Inferior parietal cortex (tissue), 1 donor: ENCODE measurements at regions not wholly inside any gene's neighbourhood (a gene's known extent, or its start where the extent isn't known, plus 50 kb on each side); places are given as distances from the start of the nearest gene placed in this dataset.
"Not testable (repeated sequence)": the region's sequence is repeated elsewhere in the genome, so short reads cannot be mapped to it uniquely, and the experiment has no call there.

Experiments used
- DNase-seq: peaks from one replicate; pipeline ENCODE4 v3.0.0-alpha.2; 2016; ENCODE audit errors: extremely low spot score

DNA sequence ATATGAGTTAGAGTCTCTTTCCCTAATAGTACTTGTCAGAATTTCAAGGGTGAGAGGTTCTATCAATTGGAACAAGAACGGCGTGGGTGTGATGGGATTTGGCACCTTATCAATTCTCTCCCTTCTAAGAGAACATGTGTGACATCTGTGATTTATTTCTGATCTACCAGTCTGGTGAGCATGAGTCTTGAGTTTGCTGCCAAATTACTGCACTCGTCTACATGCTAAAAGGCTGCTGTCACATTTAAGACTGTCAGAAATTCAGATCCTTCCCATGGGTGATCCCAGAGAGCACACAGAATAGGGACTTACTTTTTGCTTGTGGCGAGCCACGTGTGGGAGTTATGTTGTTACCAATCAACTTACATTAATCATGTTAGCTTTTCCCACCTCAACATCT is 370.2 kb upstream of the SASH1 start:
- no peak for DNase-seq

DNA sequence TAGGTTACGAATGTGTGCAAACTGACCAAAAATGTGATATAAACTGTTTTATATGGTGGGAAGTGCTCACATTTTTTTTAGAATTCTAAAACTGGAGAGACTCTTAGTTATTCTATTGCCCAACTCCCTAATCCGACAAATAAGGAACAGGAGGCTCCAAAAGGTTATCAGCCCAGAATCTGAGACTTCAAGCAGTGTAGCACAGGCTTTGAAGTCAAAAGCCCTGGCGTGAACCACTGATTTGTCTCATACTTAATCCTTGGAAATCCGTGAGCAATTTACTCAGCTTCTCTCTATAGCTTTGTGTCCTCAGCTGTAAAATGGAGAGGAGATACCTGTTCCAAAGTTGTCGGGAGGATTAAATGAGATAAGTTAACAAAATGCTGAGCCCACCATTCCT is 368.8 kb upstream of the SASH1 start:
- no peak for DNase-seq

DNA sequence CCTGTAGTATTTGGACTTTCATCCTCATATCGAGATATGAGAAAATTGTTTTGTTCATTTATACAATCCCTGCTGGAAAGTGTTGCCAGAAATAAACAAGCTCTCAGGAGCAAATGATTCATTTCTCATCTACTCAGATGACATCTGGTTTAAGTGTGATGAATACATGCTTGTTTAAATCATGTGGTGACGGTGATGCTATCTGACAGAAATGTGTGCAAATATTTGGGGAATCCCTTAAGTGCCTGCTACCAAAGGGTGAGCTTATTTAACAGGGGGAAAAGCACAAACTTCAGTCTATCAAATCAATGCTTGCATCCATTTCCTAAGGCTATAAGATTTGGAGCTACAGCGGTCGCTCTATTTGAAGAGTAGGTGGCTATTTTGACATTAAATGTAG is 368.3 kb upstream of the SASH1 start:
- no peak for DNase-seq

DNA sequence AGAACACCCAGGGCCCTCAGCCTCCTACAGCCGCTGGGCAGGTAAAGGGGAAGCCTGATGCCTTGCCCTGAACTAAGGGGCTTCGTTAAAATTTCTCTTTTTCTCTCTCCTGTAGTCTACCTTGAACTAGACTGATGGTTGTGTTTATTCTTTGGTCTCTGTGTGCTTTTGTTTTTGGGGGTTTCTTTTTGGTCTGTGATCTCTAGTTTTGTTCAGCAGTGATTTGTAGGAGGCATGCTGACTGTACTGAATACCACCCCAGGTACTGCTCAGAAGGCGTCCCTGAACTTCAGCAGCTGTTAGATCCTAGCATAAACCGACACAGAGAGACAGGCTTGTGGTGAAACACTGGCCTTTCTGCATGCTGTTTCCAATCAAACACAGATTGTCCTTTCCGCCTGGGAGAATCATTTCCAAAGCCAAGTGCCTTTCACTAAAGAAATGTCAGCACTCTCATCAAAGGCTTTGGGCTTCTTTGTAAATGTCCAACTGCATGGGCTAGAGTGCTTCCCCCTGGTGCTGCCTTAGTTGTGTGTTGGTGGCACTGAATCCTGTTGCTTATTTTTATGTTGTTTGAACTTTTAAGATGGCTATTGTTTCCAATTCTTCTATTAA is 364.7 kb upstream of the SASH1 start:
- DNase-seq = no peak

DNA sequence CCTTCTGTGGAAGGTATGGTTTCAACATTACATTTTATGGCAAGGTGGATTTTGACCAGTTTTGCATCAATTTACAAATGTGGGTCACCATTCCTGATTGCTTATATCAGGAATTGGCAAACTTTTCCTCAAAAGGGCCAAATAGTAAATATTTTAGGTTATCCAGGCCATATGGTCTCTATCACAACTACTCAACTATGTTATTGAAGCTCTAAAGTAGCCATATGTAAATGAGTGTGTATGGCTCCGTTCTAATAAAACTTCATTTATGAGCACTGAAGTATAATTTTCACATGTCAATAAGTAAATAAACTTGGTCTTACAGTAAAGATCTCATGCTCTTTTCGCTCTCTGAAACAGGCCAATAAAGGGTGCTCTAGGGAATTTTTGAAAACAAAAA is 362.7 kb upstream of the SASH1 start:
- DNase-seq = no peak

DNA sequence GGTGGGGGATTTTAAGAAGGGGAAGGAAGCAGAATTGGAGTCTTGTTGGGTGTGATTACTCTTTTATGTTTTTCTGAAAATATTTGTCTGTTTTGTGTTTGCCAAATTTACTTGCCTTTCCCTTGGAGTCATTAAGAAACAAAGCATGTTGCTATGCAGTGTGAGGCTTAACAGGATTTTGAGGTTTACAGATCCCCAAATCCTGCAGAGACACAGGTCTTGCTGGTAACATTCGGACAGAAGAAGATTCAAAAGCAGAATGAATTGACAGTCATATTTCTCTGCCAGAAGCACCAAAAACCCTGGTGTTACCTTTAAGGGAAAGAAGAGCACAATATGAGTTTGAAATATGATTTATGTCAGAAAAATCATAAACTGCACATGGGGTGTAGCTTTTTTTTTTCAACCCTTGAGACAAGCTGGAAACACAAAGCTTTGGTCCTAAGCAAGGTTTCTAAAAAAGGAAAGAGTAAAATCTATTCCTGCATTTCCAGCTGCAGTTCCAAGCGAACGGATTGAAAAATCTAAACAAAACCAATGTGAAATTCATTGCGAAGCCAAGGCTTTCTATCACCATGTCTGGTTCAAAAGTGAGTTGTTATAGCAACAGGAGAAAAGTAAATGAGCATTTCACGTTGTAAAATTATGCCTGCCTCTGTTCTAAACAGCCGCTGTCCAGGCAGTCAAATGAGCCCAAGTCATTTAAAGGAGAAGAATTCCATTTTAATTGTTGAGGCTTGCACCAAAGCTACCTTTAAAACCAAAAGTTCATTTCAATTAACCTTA is 358.9 kb upstream of the SASH1 start:
- peak; percentile 38 for DNase-seq

DNA sequence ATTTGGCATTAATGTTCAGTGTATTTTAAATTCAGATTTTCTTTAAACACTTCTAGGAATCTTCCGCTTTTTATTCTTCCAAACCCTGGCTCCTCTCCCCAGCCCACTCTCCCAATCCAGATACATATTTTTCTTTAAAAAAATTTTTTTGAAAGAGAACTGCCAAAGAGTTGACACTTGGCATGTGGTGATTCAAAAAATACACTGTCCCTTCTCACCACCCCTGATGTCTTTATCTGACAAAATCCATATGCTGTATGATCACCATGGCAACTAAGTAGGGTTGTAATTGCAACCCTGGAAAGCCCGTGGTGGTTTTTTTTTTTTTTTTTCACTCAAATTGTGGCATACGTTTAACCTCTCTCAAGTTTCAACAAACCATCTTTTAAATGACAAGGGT is 355.8 kb upstream of the SASH1 start:
- DNase-seq = no peak

DNA sequence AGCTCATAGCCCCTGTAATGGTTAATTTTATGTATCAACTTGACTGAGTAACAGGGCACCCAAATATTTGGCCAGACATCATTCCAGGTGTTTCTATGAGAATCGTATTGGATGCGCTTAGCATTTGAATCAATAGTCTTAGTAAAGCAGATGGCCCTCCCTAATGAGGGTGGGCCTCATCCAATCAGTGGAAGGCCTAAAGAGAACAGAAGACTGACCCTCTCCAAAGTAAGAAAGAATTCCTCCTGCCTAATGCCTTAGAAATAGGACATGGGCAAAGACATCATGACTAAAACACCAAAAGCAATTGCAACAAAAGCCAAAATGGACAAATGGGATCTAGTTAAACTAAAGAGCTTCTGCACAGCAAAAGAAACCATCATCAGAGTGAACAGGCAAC is 352.5 kb upstream of the SASH1 start:
- DNase-seq = no peak

DNA sequence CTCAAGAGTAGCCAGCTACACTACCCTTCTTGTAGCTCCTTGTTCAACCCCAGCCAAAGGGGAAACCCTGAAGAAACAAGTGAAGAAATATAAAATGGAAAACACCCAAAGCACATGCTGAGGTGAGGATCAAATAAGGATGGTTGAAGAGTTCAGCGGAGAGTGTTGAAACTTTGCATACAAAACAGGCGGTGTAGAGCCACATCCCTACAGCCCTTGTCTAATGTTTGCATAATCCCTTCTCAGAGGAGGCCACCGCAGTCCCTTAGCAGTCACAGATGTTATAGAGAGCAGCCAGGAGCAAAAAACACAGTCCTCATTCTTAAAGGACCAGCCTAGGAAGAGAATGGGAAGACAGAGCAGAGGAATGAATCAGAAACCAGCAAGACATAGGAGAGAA is 350.7 kb upstream of the SASH1 start:
- DNase-seq = no peak

DNA sequence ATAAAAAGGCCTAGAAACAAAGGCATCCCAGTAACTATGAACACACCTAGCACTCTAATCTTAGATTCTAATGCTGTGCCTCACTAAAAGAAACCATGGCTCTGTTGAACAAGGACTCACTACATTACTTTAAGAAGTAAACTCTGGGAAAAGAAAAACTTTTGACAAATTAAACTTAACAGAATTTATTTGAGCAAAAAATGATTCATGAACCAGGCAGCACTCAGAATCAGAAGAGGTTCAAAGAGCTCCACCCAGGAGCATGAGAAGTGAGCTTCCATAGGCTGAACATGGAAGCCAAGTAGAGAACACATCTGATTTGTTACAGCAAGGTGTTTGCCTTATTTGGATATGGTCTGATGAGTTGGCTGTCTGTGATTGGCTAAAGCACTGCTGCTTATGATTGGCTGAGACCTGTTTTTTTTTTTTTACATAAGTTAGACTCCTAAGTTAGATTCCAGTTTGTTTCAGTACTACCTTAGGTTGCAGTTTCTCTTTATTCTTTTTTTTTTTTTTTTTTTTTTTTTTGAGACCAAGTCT is 343.6 kb upstream of the SASH1 start:
- no peak for DNase-seq

DNA sequence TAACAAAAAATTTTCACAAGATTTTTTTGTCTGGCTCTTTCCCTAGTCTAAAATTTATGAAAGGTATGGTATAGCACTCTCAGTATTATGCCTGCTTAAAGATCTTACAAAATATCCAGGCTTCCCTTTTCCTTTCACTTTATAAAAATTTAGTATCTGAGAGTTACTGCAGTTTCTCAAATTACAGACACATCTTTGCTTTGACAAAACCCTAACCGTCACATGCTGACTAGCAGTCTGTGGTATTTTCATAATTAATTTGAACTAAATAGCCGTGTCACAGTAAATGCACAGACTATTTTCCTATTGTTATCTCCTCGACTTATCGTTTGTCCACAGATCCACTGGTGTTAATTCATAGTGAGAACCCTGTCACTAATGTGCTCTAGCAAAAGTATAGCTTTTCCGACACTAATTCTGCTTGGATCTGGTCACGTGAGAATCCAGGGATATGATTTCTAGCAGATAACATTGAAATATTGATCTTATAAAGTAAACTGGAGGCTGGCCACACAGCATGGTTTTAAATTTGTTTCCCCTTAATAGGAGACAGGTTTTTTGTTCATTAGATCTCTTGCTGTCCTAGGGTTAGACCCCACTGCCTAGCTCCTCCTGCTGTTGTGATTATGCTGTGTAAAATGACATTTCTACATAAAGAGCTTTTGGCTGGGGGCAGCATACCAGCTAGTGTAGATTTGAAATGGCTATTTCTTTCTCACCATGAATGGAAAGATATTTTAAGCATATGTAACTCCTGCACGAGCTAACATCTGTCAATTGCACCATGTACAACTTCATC is 340.6 kb upstream of the SASH1 start:
- no peak for DNase-seq

DNA sequence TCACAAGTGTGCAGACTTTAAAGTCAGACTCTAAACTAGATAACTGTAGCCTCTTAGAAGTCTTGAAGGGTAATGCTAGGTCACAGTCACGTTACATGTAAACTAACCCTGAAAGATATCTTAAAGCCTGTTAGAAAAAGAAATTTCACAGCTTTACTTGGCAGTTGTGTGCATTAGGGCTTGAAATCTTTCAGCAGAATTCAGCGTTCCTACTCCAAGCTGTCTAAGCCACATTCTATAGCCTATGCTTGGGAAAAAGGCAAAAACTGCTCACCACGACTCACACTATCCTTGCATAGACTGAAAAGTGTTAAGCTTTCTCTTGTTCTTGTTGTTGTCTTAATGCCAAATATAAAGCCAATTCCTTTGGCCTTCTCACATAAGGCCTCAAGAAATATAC is 338.0 kb upstream of the SASH1 start:
- no peak for DNase-seq

DNA sequence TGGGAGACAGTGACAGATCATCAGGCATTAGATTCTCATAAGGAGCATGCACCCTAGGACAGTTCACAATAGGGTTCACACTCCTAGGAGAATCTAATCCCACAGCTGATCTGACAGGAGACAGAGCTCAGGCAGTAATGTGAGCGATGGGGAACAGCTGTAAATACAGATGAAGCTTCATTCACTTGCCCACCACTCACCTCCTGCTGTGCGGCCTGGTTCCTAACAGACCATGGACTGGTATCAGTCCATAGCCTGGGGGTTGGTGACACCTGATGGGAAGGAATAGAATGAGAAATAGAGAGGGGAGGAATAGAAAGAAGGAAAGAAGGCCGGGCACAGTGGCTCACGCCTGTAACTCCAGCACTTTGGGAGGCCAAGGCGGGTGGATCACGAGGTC is 336.8 kb upstream of the SASH1 start:
- DNase-seq = no peak

DNA sequence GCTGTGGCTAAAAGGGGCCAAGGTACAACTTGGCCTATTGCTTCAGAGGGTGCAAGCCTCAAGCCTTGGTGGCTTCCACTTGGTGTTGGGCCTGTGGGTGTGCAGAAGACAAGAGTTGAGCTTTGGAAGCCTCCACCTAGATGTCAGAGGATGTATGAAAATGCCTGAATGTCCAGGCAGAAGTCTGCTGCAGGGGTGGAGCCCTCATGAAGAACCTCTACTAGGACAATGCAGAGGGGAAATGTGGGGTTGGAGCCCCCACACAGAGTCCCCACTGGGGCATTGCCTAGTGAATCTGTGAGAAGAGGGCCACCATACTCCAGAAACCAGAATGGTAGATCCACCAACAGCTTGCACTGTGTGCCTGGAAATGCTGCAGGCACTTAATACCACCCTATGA is 332.1 kb upstream of the SASH1 start:
- not testable (repeated sequence) for DNase-seq

DNA sequence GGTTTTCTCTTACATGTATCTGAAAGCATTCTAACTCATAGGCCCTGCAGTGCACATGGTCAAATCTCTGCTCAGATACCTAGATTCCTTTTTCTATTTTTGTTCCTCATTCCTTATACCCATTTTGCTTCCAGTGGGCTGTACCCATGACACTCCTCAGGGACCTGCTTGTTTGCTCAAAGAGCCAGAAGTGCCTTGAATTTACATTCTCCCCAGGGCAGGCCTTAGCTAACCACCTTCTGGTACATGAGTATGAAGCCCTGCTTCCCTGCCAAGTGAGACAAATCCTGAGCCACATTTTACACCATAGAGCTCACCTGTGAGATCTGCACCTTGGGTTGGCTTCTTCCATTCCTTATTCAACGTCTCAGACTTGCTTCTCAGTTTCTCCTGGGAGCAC is 326.6 kb upstream of the SASH1 start:
- DNase-seq = no peak

DNA sequence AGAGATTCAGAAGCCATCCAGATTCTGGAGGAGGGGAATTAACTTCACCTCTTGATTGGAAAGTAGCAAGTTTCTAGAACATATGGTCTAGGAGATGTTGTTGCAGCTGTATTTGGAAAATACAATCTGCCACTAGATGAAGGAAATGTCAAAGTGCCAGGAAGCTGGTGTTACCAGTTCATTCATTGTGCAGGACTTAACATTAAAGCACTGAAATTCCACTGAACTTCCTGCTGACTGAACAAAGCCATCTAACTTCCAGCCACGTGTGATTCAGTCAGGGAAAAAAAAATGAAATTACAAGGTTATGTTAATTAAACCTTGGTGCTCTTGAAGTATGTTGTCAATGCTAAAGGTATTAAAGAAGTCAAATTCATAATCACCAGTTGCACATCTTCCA is 321.5 kb upstream of the SASH1 start:
- no peak for DNase-seq

DNA sequence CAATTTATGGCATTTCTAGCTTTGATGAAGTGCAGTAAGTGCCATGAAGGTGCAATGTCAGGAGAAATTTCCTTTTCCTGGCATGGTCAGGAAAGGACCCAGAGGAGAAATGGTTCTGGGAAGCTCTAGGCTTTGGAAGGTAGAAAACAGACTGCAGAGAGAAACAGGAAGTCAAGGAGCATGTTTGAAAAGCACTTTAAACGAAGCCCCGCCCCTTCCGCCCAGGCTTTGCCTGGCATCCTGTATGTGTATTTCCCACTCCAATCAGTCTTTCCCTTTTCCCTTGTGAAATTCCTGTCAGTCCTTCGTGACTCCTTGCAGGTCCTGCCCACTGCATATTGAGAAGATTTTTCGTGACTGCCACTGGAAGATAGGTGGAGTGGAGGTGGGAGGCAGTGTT is 320.9 kb upstream of the SASH1 start:
- DNase-seq = no peak

DNA sequence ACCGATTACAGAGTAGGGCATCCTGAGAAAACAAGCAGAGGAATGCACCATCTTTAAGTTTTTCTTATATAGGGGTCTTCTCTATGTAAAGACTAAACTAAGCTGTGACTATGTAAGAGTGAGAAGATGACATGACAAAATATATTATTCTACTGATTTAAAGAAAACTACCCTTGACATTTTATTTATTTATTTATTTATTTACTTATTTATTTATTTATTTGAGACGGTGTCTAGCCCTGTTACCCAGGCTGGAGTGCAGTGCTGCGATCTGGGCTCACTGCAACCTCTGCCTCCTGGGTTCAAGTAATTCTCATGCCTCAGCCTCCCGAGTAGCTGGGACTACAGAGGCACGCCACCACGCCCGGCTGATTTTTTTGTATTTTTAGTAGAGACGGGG is 320.4 kb upstream of the SASH1 start:
- not testable (repeated sequence) for DNase-seq

DNA sequence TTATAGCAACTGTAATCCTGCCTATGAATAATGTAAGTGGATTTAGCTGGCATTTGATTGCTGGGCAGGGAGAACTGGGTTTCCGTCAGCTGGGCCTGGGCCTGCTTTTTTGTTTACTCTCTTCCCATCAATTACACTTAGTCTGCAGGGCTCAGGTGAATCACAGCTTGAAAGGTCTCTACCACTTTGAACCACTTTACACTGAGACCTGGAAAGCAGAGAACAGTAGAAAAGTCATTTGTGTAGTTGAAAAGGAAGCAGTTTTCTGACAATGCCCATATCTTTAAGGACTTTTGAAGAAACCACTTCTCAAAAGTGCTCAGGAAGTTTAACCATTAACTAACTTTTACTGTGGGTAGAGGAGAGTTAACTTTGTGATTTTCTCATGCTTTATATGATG is 315.4 kb upstream of the SASH1 start:
- DNase-seq = no peak

DNA sequence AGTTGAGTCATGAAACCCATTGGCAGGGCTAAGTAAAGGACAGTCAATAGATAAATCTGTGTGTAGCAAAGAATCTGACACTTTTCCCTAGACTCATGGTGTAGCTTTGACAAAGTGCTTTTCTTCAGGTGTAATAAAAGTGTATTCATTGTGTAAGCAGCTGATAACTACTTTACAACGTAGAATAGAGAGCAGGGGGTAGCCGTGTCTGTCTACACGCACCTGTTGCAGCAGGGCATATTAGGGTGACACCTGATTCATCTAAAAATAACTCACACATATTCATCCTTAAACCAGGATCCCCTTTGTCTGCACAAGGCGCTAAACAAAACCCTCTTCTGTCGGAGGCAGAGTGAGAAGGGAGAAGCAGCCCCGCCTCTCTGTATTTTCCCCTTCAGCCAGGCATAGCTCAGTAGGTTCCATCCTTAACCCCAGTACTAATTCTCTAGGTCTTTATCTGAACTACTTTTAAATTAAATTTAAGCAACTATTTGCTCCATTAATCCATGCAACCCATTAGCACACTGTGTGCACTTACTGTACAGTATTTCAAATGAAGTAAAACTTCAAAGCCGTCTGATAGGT is 306.7 kb upstream of the SASH1 start:
- DNase-seq = no peak

DNA sequence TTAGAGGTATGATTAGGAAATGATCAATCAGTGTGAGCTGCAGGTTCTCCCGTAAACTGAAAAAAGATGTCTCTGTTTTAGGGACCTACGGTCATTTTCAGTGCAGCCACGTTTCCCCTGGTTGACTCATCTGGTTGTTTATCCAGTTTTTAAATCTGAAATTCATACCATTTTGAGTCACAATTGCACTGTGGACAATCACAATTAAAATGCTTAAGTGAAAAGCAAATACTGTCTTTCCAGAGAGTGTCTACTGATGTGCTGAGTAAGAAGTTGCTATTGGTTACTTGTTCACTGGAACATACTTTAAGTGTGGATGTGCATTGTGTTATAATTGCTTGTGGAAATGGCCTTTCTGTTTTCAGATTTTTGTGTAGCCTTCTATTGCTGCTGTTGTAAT is 305.1 kb upstream of the SASH1 start:
- DNase-seq = no peak

DNA sequence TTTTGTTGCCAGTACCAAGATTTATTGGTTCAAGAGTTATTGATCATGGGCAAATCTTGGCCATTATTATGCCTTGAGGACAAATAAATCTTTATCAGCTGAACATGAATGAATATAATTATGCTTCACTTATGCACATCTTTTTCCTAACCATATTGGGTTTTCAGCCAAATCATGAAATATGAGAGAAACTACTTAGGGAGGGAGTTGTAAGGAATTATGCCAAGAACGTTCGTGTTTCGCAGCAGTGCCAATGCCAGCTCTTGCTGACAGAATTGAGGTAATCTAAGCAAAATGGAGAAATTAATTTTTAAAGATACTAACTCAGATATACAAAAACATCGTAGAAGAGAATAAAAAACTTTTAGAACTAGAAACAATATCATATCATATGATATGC is 301.1 kb upstream of the SASH1 start:
- no peak for DNase-seq
